Thyroid gland (tissue), 4 donors: ENCODE measurements at regions not wholly inside any gene's neighbourhood (a gene's known extent, or its start where the extent isn't known, plus 50 kb on each side); places are given as distances from the start of the nearest gene placed in this dataset.
"Not testable (repeated sequence)": the region's sequence is repeated elsewhere in the genome, so short reads cannot be mapped to it uniquely, and the experiment has no call there.

Source experiments
- DNase-seq, 2 donors: peaks; one replicate each; pipeline ENCODE4 v3.0.0-alpha.2; 2019
- H3K27ac ChIP-seq, 3 donors: fragments of 200-600 bp; sonication (generic); 1 replicate in 2 of 3; 2 replicates in 1 of 3; pipeline ENCODE4 v1.5.1; 2016 to 2019; ENCODE audit warnings: mild to moderate bottlenecking in 1 of 3, moderate library complexity in 1 of 3
- H3K27me3 ChIP-seq: fragments of 200-600 bp; sonication (generic); one replicate; pipeline ENCODE4 v1.5.1; 2019
- H3K36me3 ChIP-seq, 2 donors: fragments of 200-600 bp; sonication (generic); one replicate each; pipeline ENCODE4 v1.5.1; 2016 to 2019
- H3K4me1 ChIP-seq, 2 donors: fragments of 200-600 bp; sonication (generic); one replicate each; pipeline ENCODE4 v1.5.1; 2017 to 2019
- H3K4me3 ChIP-seq, 3 donors: fragments of 200-600 bp; sonication (generic); replicated peaks in 1 of 3; 1 replicate in 2 of 3; 2 replicates in 1 of 3; pipeline ENCODE4 v1.5.1; 2016; ENCODE audit warnings: mild to moderate bottlenecking in 1 of 3
- H3K9me3 ChIP-seq: fragments of 200-600 bp; sonication (generic); one replicate; pipeline ENCODE4 v1.5.1; 2017
- POLR2A ChIP-seq, 2 donors: fragments of 450-650 bp; IDR thresholded peaks; one replicate each; pipeline ENCODE4 v1.6.1; 2017; ENCODE audit warnings: antibody characterized with exemption in 2 of 2, mild to moderate bottlenecking in 2 of 2, moderate library complexity in 1 of 2
- WGBS, 2 donors: methylation state at CpG; one replicate each; pipeline ENCODE4 v1.1.5; 2017; 5-methylcytosine and 5-hydroxymethylcytosine counted together
- intact Hi-C: fragments of 100-400 bp; cut with DNase I; formaldehyde crosslinking; loops from one replicate; pipeline ENCODE4 v1.15.1; 2023
- TF ChIP-seq, protein P1 (sequence below), 6 experiments: fragments of 200-600 bp in 3 of 6; fragments of 450-650 bp in 3 of 6; sonication (generic) in 3 of 6; IDR thresholded peaks; one replicate each; pipeline ENCODE4 v1.5.1; 2016 to 2019; ENCODE audit warnings: antibody characterized with exemption in 6 of 6, mild to moderate bottlenecking in 2 of 6, inconsistent platforms in 1 of 6, moderate library complexity in 1 of 6

DNA sequence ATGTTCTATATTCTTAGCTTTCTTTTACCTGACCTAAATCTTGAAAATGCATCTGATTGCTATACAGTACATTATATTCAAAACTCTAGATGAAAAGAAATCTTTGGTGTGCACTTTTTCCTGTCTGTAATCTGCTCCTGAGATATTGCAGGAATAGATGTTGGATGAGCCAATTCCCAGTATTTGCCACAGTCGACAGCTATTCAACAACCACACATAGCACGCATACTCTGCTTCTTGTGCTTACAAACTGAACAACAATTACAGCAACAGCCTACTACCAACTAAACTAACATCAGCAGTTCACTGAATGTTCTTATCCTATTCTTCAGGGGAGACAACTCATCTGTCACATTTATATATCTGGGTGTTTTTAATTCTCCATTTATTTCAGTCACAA is 573.9 kb upstream of the GRID2 start:
- intact Hi-C loops: no loop called here
- Histone ChIP-seq H3K4me3 (no peak overlapping the region), H3K36me3 (no peaks in the 10 kb centered on the region), H3K9me3 (no peaks in the 10 kb centered on the region), H3K27ac (no peak overlapping the region), H3K27me3 (no peaks in the 10 kb centered on the region), H3K4me1 (no peaks in the 10 kb centered on the region)
- 92% methylated on average over 2 of the region's 2 CpGs for WGBS, 2 donors
- no peak for DNase-seq
- TF ChIP-seq, protein P1, sequence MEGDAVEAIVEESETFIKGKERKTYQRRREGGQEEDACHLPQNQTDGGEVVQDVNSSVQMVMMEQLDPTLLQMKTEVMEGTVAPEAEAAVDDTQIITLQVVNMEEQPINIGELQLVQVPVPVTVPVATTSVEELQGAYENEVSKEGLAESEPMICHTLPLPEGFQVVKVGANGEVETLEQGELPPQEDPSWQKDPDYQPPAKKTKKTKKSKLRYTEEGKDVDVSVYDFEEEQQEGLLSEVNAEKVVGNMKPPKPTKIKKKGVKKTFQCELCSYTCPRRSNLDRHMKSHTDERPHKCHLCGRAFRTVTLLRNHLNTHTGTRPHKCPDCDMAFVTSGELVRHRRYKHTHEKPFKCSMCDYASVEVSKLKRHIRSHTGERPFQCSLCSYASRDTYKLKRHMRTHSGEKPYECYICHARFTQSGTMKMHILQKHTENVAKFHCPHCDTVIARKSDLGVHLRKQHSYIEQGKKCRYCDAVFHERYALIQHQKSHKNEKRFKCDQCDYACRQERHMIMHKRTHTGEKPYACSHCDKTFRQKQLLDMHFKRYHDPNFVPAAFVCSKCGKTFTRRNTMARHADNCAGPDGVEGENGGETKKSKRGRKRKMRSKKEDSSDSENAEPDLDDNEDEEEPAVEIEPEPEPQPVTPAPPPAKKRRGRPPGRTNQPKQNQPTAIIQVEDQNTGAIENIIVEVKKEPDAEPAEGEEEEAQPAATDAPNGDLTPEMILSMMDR (IDR thresholded peaks at IDR 0.05): no peak
- TF ChIP-seq POLR2A (IDR thresholded peaks at IDR 0.05): no peak

DNA sequence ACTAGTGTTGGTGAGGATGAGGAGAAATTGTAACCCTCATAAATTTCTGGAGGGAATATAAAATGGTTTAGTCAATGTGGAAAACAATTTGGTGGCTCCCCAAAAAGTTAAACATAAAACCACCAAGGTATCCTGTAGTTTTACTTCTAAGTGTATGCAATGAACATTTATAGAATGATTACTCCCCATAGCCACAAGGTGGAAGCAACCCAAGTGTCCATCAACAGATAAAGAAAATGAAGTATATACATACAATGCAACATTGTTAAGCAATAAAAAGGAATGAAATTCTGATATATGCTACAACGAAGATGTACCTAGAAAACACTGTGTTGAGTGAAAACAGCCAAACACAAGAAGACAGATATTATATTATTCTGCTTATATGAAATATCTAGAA is 569.1 kb upstream of the GRID2 start:
- Histone ChIP-seq H3K27ac (no peak overlapping the region), H3K36me3 (no peaks in the 10 kb centered on the region), H3K4me1 (no peaks in the 10 kb centered on the region), H3K9me3 (no peaks in the 10 kb centered on the region), H3K27me3 (no peaks in the 10 kb centered on the region), H3K4me3 (no peak overlapping the region)
- intact Hi-C loops: no loop called here
- DNase-seq: no peak
- 43 to 91% methylated on average over 1 of the region's 1 CpG for WGBS, 2 donors
- TF ChIP-seq POLR2A (IDR thresholded peaks at IDR 0.05): no peak
- TF ChIP-seq, protein P1 (IDR thresholded peaks at IDR 0.05): no peak

DNA sequence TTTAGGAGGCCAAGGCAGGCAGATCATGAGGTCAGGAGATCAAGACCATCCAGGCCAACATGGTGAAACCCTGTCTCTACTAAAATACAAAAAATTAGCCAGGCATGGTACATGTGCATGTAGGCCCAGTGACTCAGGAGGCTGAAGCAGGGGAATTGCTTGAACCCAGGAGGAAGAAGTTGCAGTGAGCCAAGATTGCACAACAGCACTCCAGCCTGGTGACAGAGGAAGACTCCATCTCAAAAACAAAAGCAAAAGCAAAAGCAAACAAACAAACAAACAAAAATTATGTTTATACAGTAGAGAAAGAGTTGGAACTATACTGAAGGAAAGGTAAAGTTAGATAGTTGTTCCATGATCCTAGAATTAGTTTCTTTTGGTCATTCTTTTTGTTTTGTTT is 564.9 kb upstream of the GRID2 start:
- DNase-seq, intact Hi-C loops, H3K4me1 ChIP-seq, H3K27ac ChIP-seq, H3K4me3 ChIP-seq, H3K9me3 ChIP-seq, H3K36me3 ChIP-seq, H3K27me3 ChIP-seq: not testable (repeated sequence)

DNA sequence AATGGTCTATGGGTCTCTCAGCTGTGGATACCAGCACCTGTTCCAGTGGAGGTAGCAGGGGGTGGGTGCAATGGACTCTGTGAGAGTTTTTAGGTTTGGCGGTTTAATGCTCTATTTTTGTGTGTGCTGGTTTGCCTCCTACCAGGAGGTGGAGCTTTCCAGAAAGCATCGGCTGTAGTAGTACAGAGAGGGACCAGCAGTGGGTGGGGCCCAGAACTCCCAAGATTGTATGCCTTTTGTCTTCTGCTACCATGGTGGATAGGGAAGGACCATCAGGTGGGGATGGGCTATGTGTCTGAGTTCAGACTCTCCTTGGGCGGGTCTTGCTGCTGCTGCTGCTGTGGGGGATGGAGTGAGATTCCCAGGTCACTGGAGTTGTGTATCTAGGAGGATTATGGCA is 557.2 kb upstream of the GRID2 start:
- no peak for DNase-seq
- intact Hi-C loops: no loop called here
- H3K27me3 ChIP-seq: no peaks in the 10 kb centered on the region
- no peak for TF ChIP-seq POLR2A (IDR thresholded peaks at IDR 0.05)
- TF ChIP-seq, protein P1 (IDR thresholded peaks at IDR 0.05): no peak
- H3K36me3 ChIP-seq: no peaks in the 10 kb centered on the region
- H3K4me3 ChIP-seq: no peak overlapping the region
- 43 to 88% methylated on average over 3 of the region's 3 CpGs for WGBS, 2 donors
- no peaks in the 10 kb centered on the region for H3K4me1 ChIP-seq
- H3K9me3 ChIP-seq: no peaks in the 10 kb centered on the region
- no peak overlapping the region for H3K27ac ChIP-seq

DNA sequence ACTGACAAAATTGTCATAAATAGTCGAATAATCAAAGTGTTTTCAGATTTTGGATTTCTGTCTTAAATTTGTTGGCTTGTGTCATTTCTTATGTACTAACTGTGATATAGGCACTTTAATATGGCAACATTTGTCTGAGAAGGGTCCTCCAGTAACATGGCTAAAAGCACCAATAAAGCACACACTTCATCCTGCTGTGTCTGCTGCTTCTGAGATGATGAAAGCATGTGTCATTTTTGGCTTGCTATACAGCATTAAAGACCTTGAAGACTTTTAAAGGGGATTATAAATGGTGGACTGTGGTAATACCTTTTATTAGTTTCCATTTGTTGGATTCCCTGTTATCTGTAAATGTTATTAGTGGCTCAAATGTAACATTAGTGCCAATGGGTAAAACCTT is 551.8 kb upstream of the GRID2 start:
- Histone ChIP-seq H3K27ac (no peak overlapping the region), H3K27me3 (no peaks in the 10 kb centered on the region), H3K36me3 (no peaks in the 10 kb centered on the region), H3K9me3 (no peaks in the 10 kb centered on the region), H3K4me3 (no peak overlapping the region), H3K4me1 (no peaks in the 10 kb centered on the region)
- no peak for DNase-seq
- WGBS, 2 donors: 84 to 85% methylated on average over 1 of the region's 1 CpG
- intact Hi-C loops: no loop called here
- TF ChIP-seq, protein P1 (IDR thresholded peaks at IDR 0.05): no peak
- TF ChIP-seq POLR2A (IDR thresholded peaks at IDR 0.05): no peak

DNA sequence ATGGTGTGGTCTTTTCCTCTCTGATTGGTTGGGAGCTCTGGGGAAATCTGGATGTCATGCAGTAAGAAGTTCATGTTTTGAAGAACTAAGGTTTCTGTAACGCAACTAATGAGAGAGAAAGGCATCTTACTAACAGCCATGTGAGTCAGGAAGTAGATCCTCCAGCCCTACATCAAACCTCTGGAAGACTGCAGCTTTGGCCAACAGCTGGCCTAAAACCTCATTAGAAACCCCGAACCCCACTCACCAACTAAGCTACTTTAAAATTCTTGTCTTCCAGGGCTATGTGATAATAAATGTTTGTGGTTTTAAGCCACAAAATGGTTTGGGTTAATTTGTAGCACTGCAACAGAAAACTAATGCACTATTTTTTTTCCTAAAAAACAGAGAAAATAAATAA is 549.0 kb upstream of the GRID2 start:
- H3K27me3 ChIP-seq: no peaks in the 10 kb centered on the region
- no peak for DNase-seq
- H3K4me1 ChIP-seq: no peaks in the 10 kb centered on the region
- 91 to 97% methylated on average over 2 of the region's 2 CpGs for WGBS, 2 donors
- H3K4me3 ChIP-seq: no peak overlapping the region
- H3K9me3 ChIP-seq: no peaks in the 10 kb centered on the region
- H3K36me3 ChIP-seq: no peaks in the 10 kb centered on the region
- intact Hi-C loops: no loop called here
- H3K27ac ChIP-seq: no peak overlapping the region
- TF ChIP-seq, protein P1 (IDR thresholded peaks at IDR 0.05): no peak
- no peak for TF ChIP-seq POLR2A (IDR thresholded peaks at IDR 0.05)
